GM12891 (cell line): ENCODE measurements at regions not wholly inside any gene's neighbourhood (a gene's known extent, or its start where the extent isn't known, plus 50 kb on each side); places are given as distances from the start of the nearest gene placed in this dataset.

ENCODE experiments used
- POLR2A ChIP-seq: IDR thresholded peaks from 2 replicates; pipeline ENCODE4 v1.6.1; 2011; ENCODE audit warnings: low read depth, low read length, control low read depth
- POLR2AphosphoS5 ChIP-seq: IDR thresholded peaks from 2 replicates; pipeline ENCODE4 v1.6.1; 2011; ENCODE audit warnings: low read depth, low read length, control low read depth
- SPI1 ChIP-seq: IDR thresholded peaks from 2 replicates; pipeline ENCODE4 v1.6.1; 2011; ENCODE audit warnings: low read depth, low read length, control low read depth
- TAF1 ChIP-seq: IDR thresholded peaks from 2 replicates; pipeline ENCODE4 v1.6.1; 2011; ENCODE audit warnings: low read depth, low read length, control low read depth

DNA sequence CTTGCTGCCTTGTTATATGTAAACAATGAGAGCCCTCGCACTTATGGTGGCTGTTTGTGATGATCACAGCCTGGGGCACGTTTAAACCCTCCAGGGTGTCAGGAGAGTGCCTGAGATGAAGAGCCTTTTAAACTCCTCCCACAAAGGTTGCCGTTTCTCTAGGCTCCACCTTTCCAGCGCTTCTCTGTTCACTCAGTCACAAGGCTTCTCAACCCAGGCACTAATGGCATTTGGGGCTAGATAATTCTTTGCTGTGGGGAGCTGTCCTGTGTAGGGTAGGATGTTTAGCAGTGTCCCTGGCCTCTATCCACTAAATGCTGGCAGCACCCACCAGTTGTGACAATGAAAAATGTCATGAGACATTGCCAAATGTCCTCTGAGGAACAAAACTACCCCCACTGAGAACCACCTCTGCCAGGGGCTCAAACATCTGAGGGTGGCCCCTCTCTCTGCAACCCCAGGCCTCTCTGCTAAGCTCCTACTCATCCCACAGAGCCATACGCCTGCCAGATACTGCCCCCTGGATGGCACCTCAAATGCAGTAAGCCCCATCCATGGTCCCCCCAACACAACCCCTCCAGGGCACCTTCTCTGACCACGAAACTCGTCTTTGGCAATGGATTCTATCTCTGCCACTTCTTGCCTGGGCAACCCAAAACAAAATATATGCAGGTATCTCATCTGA lies 144.3 kb upstream of the ZMIZ1 start:
- TF ChIP-seq TAF1 (no peak), POLR2A (no peak), POLR2AphosphoS5 (no peak), SPI1 (no peak)
